Naive B cell (primary cell): ENCODE measurements at regions not wholly inside any gene's neighbourhood (a gene's known extent, or its start where the extent isn't known, plus 50 kb on each side); places are given as distances from the start of the nearest gene placed in this dataset.

Experiments
- ATAC-seq, 2 donors: fragments of 150-1000 bp; cut with Tn5 transposase; 2 replicates each; pipeline ENCODE4 v1.10.0; 2021; ENCODE audit warnings: low read depth in 2 of 2, mild to moderate bottlenecking in 2 of 2, moderate library complexity in 2 of 2
- DNase-seq: peaks from one replicate; pipeline ENCODE4 v3.0.0; 2022
- H3K27ac Mint-ChIP-seq, 6 donors: one replicate each; pipeline ENCODE4 v1.8.0; 2020 to 2022; ENCODE audit warnings: mild to moderate bottlenecking in 6 of 6, mixed read lengths in 6 of 6, moderate library complexity in 5 of 6, inconsistent platforms in 2 of 6
- H3K27me3 Mint-ChIP-seq, 3 donors: one replicate each; pipeline ENCODE4 v1.8.0; 2021 to 2022; ENCODE audit warnings: mixed read lengths in 3 of 3, mild to moderate bottlenecking in 1 of 3
- H3K36me3 Mint-ChIP-seq, 2 donors: one replicate each; pipeline ENCODE4 v1.8.0; 2020 to 2022; ENCODE audit warnings: mixed read lengths in 2 of 2, inconsistent platforms in 1 of 2, mild to moderate bottlenecking in 1 of 2
- H3K4me1 Mint-ChIP-seq, 3 donors: one replicate each; pipeline ENCODE4 v1.8.0; 2020 to 2022; ENCODE audit warnings: mixed read lengths in 3 of 3, inconsistent platforms in 1 of 3, mild to moderate bottlenecking in 1 of 3, moderate library complexity in 1 of 3
- H3K4me3 Mint-ChIP-seq, 8 donors: one replicate each; pipeline ENCODE4 v1.8.0; 2020 to 2022; ENCODE audit warnings: mild to moderate bottlenecking in 8 of 8, mixed read lengths in 8 of 8, moderate library complexity in 8 of 8, inconsistent platforms in 2 of 8
- H3K9me3 Mint-ChIP-seq, 7 donors: one replicate each; pipeline ENCODE4 v1.8.0; 2020 to 2022; ENCODE audit warnings: mixed read lengths in 7 of 7, mild to moderate bottlenecking in 5 of 7, inconsistent platforms in 2 of 7, moderate library complexity in 1 of 7

- peaks cover 0 to 3% (median 0%) of the 10 kb centered on the region in 3 donors for H3K4me1 Mint-ChIP-seq
These were observed 55.0 kb downstream of the RPL37A start for GRCh38 chr2:216553482-216554240.

DNA sequence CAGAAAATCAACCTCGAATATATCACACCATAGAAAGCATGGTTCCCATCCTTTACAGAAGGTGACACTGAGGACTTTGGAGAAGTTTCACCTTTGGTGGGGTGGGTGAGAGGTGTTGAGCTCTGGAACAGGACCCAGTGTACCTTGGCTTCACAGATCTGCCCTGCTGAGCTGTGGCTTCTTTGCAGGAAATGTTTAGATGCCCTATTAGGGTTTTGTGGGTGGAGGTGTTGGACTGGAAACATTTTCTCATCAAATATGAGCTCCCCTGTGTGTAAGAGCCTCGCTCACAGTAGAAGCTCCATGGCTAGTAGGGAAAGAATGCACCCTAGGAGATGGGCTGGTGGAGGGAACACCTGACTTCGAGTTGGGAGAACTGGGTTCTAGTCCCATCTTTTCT lies 55.6 kb downstream of the RPL37A start:
- Mint-ChIP-seq H3K27ac (no peak overlapping the region), H3K4me1 (peaks cover 0 to 3% (median 0%) of the 10 kb centered on the region in 3 donors), H3K9me3 (no peaks in the 10 kb centered on the region), H3K27me3 (peaks cover 34 to 53% (median 34%) of the 10 kb centered on the region in 3 donors), H3K36me3 (no peaks in the 10 kb centered on the region), H3K4me3 (no peak overlapping the region)
- DNase-seq (no peak), ATAC-seq (no peak)

More at GRCh38 chr2:216553482-216554240, 55.0 kb downstream of the RPL37A start:
- Mint-ChIP-seq H3K27ac (no peak overlapping the region), H3K4me3 (no peak overlapping the region), H3K9me3 (no peaks in the 10 kb centered on the region), H3K27me3 (peaks cover 28 to 47% (median 28%) of the 10 kb centered on the region in 3 donors), H3K36me3 (no peaks in the 10 kb centered on the region)
- DNase-seq (no peak), ATAC-seq (no peak)

DNA sequence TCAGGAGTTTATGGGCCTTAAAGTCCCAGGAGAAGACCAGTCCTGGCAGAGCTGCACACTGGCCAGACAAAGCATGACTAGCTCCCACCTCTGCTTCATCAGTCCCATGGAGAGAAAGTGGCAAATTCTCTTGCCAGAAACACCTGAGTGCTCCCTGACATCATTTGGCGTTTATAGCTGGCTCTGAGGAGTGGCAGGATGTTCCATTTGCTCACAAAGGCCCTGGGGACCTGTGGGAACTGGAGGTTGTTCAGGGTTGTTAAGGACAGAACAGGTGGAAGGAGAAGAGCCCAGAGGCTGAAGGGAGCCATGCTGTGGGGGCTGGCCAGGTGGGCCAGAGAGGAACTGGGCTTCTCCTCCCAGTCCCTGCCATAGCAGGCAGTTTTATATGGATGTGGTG lies 56.1 kb downstream of the RPL37A start:
- Mint-ChIP-seq H3K9me3 (no peaks in the 10 kb centered on the region), H3K36me3 (no peaks in the 10 kb centered on the region), H3K4me1 (peaks cover 0 to 3% (median 0%) of the 10 kb centered on the region in 3 donors), H3K4me3 (no peak overlapping the region), H3K27ac (no peak overlapping the region), H3K27me3 (peaks cover 34 to 54% (median 35%) of the 10 kb centered on the region in 3 donors)
- DNase-seq (no peak), ATAC-seq (no peak)

DNA sequence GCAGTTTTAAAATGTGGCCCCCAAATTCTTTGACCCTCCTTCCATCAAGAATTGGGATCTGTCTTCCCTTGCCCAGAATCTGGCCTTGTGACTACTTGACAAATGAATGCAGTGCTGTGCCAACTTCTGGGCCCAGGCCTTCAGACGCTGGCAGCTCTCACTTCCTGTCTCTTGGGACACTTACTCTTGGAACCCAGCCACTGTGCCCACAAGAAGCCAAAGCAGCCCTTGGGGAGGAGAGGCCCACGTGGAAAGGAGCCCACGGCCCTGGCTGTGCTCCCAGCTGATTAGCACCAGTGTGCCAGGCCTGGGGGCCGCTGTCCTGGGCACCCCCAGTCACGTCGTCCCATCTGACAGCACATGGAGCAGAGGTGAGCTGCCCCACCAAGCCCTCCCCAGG lies 56.6 kb downstream of the RPL37A start:
- Mint-ChIP-seq H3K4me1 (peaks cover 0 to 6% (median 0%) of the 10 kb centered on the region in 3 donors), H3K27me3 (peaks cover 29 to 54% (median 35%) of the 10 kb centered on the region in 3 donors), H3K36me3 (no peaks in the 10 kb centered on the region), H3K4me3 (no peak overlapping the region), H3K9me3 (no peaks in the 10 kb centered on the region), H3K27ac (no peak overlapping the region)
- DNase-seq, result no peak
- ATAC-seq, result no peak

GRCh38 chr2:216556202-216556601 lies 57.6 kb downstream of the RPL37A start:
- Mint-ChIP-seq H3K36me3 (no peaks in the 10 kb centered on the region), H3K27ac (no peak overlapping the region), H3K9me3 (no peaks in the 10 kb centered on the region), H3K4me1 (peaks cover 0 to 6% (median 0%) of the 10 kb centered on the region in 3 donors), H3K4me3 (no peak overlapping the region), H3K27me3 (peaks cover 29 to 55% (median 41%) of the 10 kb centered on the region in 3 donors)
- ATAC-seq (no peak), DNase-seq (no peak)

- Mint-ChIP-seq H3K36me3 (no peaks in the 10 kb centered on the region), H3K9me3 (no peaks in the 10 kb centered on the region), H3K27me3 (peaks cover 25 to 52% (median 46%) of the 10 kb centered on the region in 3 donors), H3K4me1 (peaks cover 0 to 6% (median 0%) of the 10 kb centered on the region in 3 donors), H3K4me3 (no peak overlapping the region), H3K27ac (no peak overlapping the region)
- ATAC-seq (no peak), DNase-seq (no peak)
These were observed 58.8 kb downstream of the RPL37A start for GRCh38 chr2:216557413-216557812.

DNA sequence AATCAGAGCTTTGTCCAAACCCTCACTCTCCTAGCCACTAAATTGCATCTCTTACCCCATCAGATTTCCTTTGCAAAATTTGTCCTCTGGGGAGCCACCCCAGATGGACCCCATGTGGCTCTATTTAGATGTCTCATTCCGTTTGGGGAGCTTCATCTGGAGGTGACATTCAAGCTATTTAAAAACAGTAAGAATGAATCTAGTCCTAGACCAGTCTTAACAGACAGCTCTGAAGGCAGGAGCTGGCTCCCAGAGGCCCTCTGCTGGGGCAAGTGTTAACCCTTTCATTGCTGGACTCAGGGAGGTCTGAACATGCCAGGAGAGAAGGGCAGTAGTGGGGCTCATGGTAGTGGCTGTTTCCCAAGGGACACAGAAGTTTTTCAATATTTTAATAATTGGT lies 59.2 kb downstream of the RPL37A start:
- Mint-ChIP-seq H3K27ac (no peak overlapping the region), H3K4me3 (peak overlapping the region in 1 of 8 donors; percentile 44), H3K27me3 (peaks cover 29 to 52% (median 50%) of the 10 kb centered on the region in 3 donors), H3K36me3 (no peaks in the 10 kb centered on the region), H3K9me3 (no peaks in the 10 kb centered on the region), H3K4me1 (peaks cover 0 to 6% (median 0%) of the 10 kb centered on the region in 3 donors)
- ATAC-seq, result no peak
- DNase-seq, result no peak

DNA sequence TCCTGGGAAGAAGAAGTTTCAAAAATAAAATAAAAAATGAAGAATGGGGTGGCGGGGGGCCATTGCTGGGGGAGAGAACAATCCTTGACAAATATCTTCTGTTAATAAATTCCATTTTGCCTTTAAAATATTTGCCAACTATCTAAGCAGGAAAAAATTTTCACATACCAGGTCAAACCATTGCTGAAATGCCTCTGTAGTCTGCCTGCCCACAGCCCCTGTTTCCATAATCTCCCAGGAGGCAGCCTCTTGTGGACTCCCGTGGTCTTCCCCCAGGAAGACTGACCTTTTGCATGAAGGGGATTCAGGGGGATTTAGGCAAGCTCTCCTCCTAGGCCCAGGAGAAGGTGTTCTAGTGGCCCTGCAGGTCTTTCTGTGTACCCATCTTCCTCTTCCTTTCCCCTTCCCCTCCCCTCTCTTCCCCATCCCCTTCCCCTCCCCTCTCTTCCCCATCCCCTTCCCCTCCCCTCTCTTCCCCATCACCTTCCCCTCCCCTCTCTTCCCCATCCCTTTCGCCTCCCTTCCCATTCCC lies 61.0 kb downstream of the RPL37A start:
- no peak for ATAC-seq
- Mint-ChIP-seq H3K36me3 (no peaks in the 10 kb centered on the region), H3K27me3 (peaks cover 24 to 48% (median 42%) of the 10 kb centered on the region in 3 donors), H3K4me1 (peaks cover 0 to 6% (median 0%) of the 10 kb centered on the region in 3 donors), H3K4me3 (no peak overlapping the region), H3K9me3 (peaks cover 0 to 9% (median 0%) of the 10 kb centered on the region in 7 donors), H3K27ac (no peak overlapping the region)
- no peak for DNase-seq

DNA sequence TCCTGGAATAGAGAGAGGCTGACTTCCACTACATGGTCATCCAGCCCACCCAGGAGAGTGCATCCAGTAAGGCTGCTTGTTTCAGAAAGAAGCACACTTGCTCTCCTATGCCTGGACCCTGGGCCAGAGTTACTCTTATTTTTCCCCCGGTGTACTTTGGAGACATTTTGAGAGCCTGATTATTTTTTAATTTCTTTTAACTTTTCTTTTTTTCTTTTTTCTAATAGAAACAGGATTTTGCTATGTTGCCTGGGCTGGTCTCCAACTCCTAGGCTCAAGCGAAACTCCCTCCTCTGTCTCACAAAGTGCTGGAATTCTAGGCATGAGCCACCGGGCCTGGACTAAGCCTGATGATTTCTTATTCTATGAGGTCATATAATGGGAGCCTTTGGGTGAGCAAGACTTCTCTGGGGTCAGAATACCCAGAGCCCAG lies 62.2 kb downstream of the RPL37A start:
- Mint-ChIP-seq H3K4me3 (no peak overlapping the region), H3K4me1 (peaks cover 0 to 5% (median 0%) of the 10 kb centered on the region in 3 donors), H3K27me3 (peaks cover 22 to 55% (median 41%) of the 10 kb centered on the region in 3 donors), H3K9me3 (peaks cover 0 to 9% (median 0%) of the 10 kb centered on the region in 7 donors), H3K36me3 (peaks cover 0 to 4% of the 10 kb centered on the region in 2 donors), H3K27ac (no peak overlapping the region)
- no peak for DNase-seq
- no peak for ATAC-seq

GRCh38 chr2:216562696-216563435 lies 64.2 kb downstream of the RPL37A start:
- peaks cover 0 to 4% (median 0%) of the 10 kb centered on the region in 3 donors for H3K4me1 Mint-ChIP-seq
- no peak for DNase-seq
- peaks cover 0 to 9% (median 0%) of the 10 kb centered on the region in 7 donors for H3K9me3 Mint-ChIP-seq
- H3K4me3 Mint-ChIP-seq, result peak overlapping the region in 1 of 8 donors; percentile 26
- peaks cover 0 to 4% of the 10 kb centered on the region in 2 donors for H3K36me3 Mint-ChIP-seq
- ATAC-seq, result no peak
- peaks cover 32 to 55% (median 47%) of the 10 kb centered on the region in 3 donors for H3K27me3 Mint-ChIP-seq
- H3K27ac Mint-ChIP-seq, result no peak overlapping the region

GRCh38 chr2:216563646-216564045 lies 65.0 kb downstream of the RPL37A start:
- DNase-seq (no peak), ATAC-seq (no peak)
- Mint-ChIP-seq H3K36me3 (peaks cover 0 to 4% of the 10 kb centered on the region in 2 donors), H3K4me1 (peaks cover 0 to 4% (median 0%) of the 10 kb centered on the region in 3 donors), H3K9me3 (peaks cover 0 to 9% (median 0%) of the 10 kb centered on the region in 7 donors), H3K27me3 (peaks cover 30 to 56% (median 49%) of the 10 kb centered on the region in 3 donors), H3K27ac (no peak overlapping the region), H3K4me3 (peak overlapping the region in 1 of 8 donors; percentile 26)

GRCh38 chr2:216564611-216565010 lies 66.0 kb downstream of the RPL37A start:
- peaks cover 0 to 9% (median 0%) of the 10 kb centered on the region in 7 donors for H3K9me3 Mint-ChIP-seq

GRCh38 chr2:216565956-216566355 lies 67.3 kb upstream of the IGFBP2 start:
- Mint-ChIP-seq H3K27ac (no peak overlapping the region), H3K36me3 (peaks cover 0 to 4% of the 10 kb centered on the region in 2 donors), H3K4me1 (no peaks in the 10 kb centered on the region), H3K9me3 (peaks cover 0 to 13% (median 3%) of the 10 kb centered on the region in 7 donors), H3K27me3 (peaks cover 29 to 46% (median 38%) of the 10 kb centered on the region in 3 donors), H3K4me3 (no peak overlapping the region)
- DNase-seq, result no peak
- ATAC-seq, result no peak

More at GRCh38 chr2:216564611-216565010, 66.0 kb downstream of the RPL37A start:
- no peak overlapping the region for H3K4me3 Mint-ChIP-seq
- DNase-seq (no peak), ATAC-seq (no peak)
- peaks cover 32 to 58% (median 50%) of the 10 kb centered on the region in 3 donors for H3K27me3 Mint-ChIP-seq
- H3K36me3 Mint-ChIP-seq, result peaks cover 0 to 4% of the 10 kb centered on the region in 2 donors
- H3K27ac Mint-ChIP-seq, result no peak overlapping the region
- peaks cover 0 to 4% (median 0%) of the 10 kb centered on the region in 3 donors for H3K4me1 Mint-ChIP-seq
